ENCODE measurements at regions not wholly inside any gene's neighbourhood (a gene's known extent, or its start where the extent isn't known, plus 50 kb on each side); places are given as distances from the start of the nearest gene placed in this dataset.

GRCh38 chr5:105207066-105207465, 1644.5 kb upstream of the NUDT12 start:
- no peak for TF ChIP-seq CTCF (IDR thresholded peaks at IDR 0.05; ENCODE audit: low read depth, low read length, missing control alignments)
- H3K4me3 ChIP-seq (replicated peaks; ENCODE audit: low read depth, low read length), result no peak overlapping the region
- no peak for DNase-seq (ENCODE audit: extremely low read depth, low read depth)

GRCh38 chr5:105197531-105197930, 1634.9 kb upstream of the NUDT12 start:
- no peak for TF ChIP-seq CTCF (IDR thresholded peaks at IDR 0.05; ENCODE audit: low read depth, low read length, missing control alignments)
- DNase-seq (ENCODE audit: extremely low read depth, low read depth), result no peak
- no peak overlapping the region for H3K4me3 ChIP-seq (replicated peaks; ENCODE audit: low read depth, low read length)

- DNase-seq (ENCODE audit: extremely low read depth, low read depth), result no peak
- no peak for TF ChIP-seq CTCF (IDR thresholded peaks at IDR 0.05; ENCODE audit: low read depth, low read length, missing control alignments)
These were observed 1633.2 kb upstream of the NUDT12 start for GRCh38 chr5:105195765-105196164.

GRCh38 chr5:105172918-105173317, 1610.3 kb upstream of the NUDT12 start:
- no peak for DNase-seq (ENCODE audit: extremely low read depth, low read depth)
- no peak for TF ChIP-seq CTCF (IDR thresholded peaks at IDR 0.05; ENCODE audit: low read depth, low read length, missing control alignments)
- H3K4me3 ChIP-seq (replicated peaks; ENCODE audit: low read depth, low read length), result no peak overlapping the region

More at GRCh38 chr5:105195765-105196164, 1633.2 kb upstream of the NUDT12 start:
- no peak overlapping the region for H3K4me3 ChIP-seq (replicated peaks; ENCODE audit: low read depth, low read length)

- TF ChIP-seq CTCF (IDR thresholded peaks at IDR 0.05; ENCODE audit: low read depth, low read length, missing control alignments), result no peak
- H3K4me3 ChIP-seq (replicated peaks; ENCODE audit: low read depth, low read length), result no peak overlapping the region
- no peak for DNase-seq (ENCODE audit: extremely low read depth, low read depth)
These were observed 1606.2 kb upstream of the NUDT12 start for GRCh38 chr5:105168806-105169205.

GRCh38 chr5:105167092-105167491, 1604.5 kb upstream of the NUDT12 start:
- no peak for DNase-seq (ENCODE audit: extremely low read depth, low read depth)
- no peak overlapping the region for H3K4me3 ChIP-seq (replicated peaks; ENCODE audit: low read depth, low read length)

More at GRCh38 chr5:105167092-105167491, 1604.5 kb upstream of the NUDT12 start:
- TF ChIP-seq CTCF (IDR thresholded peaks at IDR 0.05; ENCODE audit: low read depth, low read length, missing control alignments), result no peak

All from HFF-Myc (cell line).